OCI-LY1 (cell line): ENCODE measurements at regions not wholly inside any gene's neighbourhood (a gene's known extent, or its start where the extent isn't known, plus 50 kb on each side); places are given as distances from the start of the nearest gene placed in this dataset.

Experiments
- EZH2 ChIP-seq: fragments of 200-600 bp; sonication (generic), shearing (Covaris generic); IDR thresholded peaks from 2 replicates; pipeline ENCODE4 v1.8.0; 2017; ENCODE audit warnings: borderline replicate concordance, mixed run types, mild to moderate bottlenecking, antibody characterized with exemption, low read length, moderate library complexity, mixed read lengths
- TF ChIP-seq, protein P1 (sequence below): fragments of 200-600 bp; sonication (generic), shearing (Covaris generic); IDR thresholded peaks from 2 replicates; pipeline ENCODE4 v1.5.1; 2017; ENCODE audit warnings: mild to moderate bottlenecking, antibody characterized with exemption, low read length, moderate library complexity, mixed read lengths

- TF ChIP-seq, protein P1, sequence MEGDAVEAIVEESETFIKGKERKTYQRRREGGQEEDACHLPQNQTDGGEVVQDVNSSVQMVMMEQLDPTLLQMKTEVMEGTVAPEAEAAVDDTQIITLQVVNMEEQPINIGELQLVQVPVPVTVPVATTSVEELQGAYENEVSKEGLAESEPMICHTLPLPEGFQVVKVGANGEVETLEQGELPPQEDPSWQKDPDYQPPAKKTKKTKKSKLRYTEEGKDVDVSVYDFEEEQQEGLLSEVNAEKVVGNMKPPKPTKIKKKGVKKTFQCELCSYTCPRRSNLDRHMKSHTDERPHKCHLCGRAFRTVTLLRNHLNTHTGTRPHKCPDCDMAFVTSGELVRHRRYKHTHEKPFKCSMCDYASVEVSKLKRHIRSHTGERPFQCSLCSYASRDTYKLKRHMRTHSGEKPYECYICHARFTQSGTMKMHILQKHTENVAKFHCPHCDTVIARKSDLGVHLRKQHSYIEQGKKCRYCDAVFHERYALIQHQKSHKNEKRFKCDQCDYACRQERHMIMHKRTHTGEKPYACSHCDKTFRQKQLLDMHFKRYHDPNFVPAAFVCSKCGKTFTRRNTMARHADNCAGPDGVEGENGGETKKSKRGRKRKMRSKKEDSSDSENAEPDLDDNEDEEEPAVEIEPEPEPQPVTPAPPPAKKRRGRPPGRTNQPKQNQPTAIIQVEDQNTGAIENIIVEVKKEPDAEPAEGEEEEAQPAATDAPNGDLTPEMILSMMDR, result no peak
- no peak for TF ChIP-seq EZH2
Measured at GRCh38 chr5:112064271-112064701, 307.3 kb upstream of the NREP start.
